Neural cell (in vitro differentiated cells): ENCODE measurements at regions not wholly inside any gene's neighbourhood (a gene's known extent, or its start where the extent isn't known, plus 50 kb on each side); places are given as distances from the start of the nearest gene placed in this dataset.

Source experiments
- H2AFZ ChIP-seq: fragments of 200-600, 300-800 bp; sonication (generic), shearing (Covaris generic); 2 replicates; pipeline ENCODE4 v1.6.0; 2014; ENCODE audit warnings: low read depth, mild to moderate bottlenecking, antibody characterized with exemption, low read length, moderate library complexity
- H3F3A ChIP-seq: fragments of 200-600 bp; shearing (Covaris generic); 2 replicates; pipeline ENCODE4 v1.6.1; 2016; ENCODE audit warnings: mild to moderate bottlenecking, moderate library complexity, mixed read lengths, antibody characterized with exemption, low read length; ENCODE audit not compliant: insufficient read depth, poor library complexity, severe bottlenecking
- H3K27ac ChIP-seq: fragments of 200-600, 300-800 bp; sonication (generic), shearing (Covaris generic); 2 replicates; pipeline ENCODE4 v1.5.1; 2014; ENCODE audit warnings: mild to moderate bottlenecking, low read length, moderate library complexity
- H3K27me3 ChIP-seq: fragments of 300-800, 200-600 bp; sonication (generic), shearing (Covaris generic); 2 replicates; pipeline ENCODE4 v1.6.0; 2014; ENCODE audit warnings: mild to moderate bottlenecking, low read depth, low read length, moderate library complexity; ENCODE audit not compliant: insufficient read depth
- H3K36me3 ChIP-seq: fragments of 300-800, 200-600 bp; sonication (generic), shearing (Covaris generic); 2 replicates; pipeline ENCODE4 v1.5.1; 2014; ENCODE audit warnings: mild to moderate bottlenecking, antibody characterized with exemption, low read length, moderate library complexity; ENCODE audit not compliant: insufficient read depth
- H3K4me2 ChIP-seq: fragments of 300-800, 200-600 bp; sonication (generic), shearing (Covaris generic); 2 replicates; pipeline ENCODE4 v1.6.0; 2014; ENCODE audit warnings: mild to moderate bottlenecking, low read length
- H3K4me3 ChIP-seq: fragments of 300-800, 200-600 bp; sonication (generic), shearing (Covaris generic); 2 replicates; pipeline ENCODE4 v1.5.1; 2014; ENCODE audit warnings: mild to moderate bottlenecking, low read length, moderate library complexity
- H3K79me2 ChIP-seq: fragments of 200-600 bp; shearing (Covaris generic); replicated peaks from 2 replicates; pipeline ENCODE4 v1.6.0; 2014; ENCODE audit warnings: mild to moderate bottlenecking, low read length, moderate library complexity; ENCODE audit not compliant: insufficient read depth
- H3K9ac ChIP-seq: fragments of 300-800, 200-600 bp; sonication (generic), shearing (Covaris generic); 2 replicates; pipeline ENCODE4 v1.6.1; 2016; ENCODE audit warnings: mild to moderate bottlenecking, low read length, mixed read lengths
- H3K9me2 ChIP-seq: fragments of 200-600 bp; shearing (Covaris generic); 2 replicates; pipeline ENCODE4 v1.6.1; 2016; ENCODE audit warnings: mild to moderate bottlenecking, low read length, mixed read lengths; ENCODE audit not compliant: insufficient read depth
- H3K9me3 ChIP-seq: fragments of 200-600, 300-800 bp; sonication (generic), shearing (Covaris generic); 2 replicates; pipeline ENCODE4 v1.6.1; 2016; ENCODE audit warnings: mild to moderate bottlenecking, mixed run types, low read length, moderate library complexity, mixed read lengths
- H4K20me1 ChIP-seq: fragments of 200-600 bp; shearing (Covaris generic); 2 replicates; pipeline ENCODE4 v1.6.1; 2016; ENCODE audit warnings: mild to moderate bottlenecking, mixed run types; ENCODE audit not compliant: insufficient read depth
- EP300 ChIP-seq: fragments of 450-650 bp; conservative IDR thresholded peaks from 2 replicates; pipeline ENCODE4 v1.6.1; 2014; ENCODE audit warnings: antibody characterized with exemption, mild to moderate bottlenecking, moderate library complexity; ENCODE audit not compliant: poor library complexity, severe bottlenecking
- EZH2 ChIP-seq: fragments of 200-600, 300-800 bp; shearing (Covaris generic), sonication (generic); IDR thresholded peaks from 2 replicates; pipeline ENCODE4 v1.6.1; 2014; ENCODE audit warnings: antibody characterized with exemption, low read length, borderline replicate concordance, mild to moderate bottlenecking; ENCODE audit not compliant: insufficient read depth, poor library complexity, severe bottlenecking
- MXI1 ChIP-seq: fragments of 450-650 bp; conservative IDR thresholded peaks from 2 replicates; pipeline ENCODE4 v1.6.1; 2014; ENCODE audit warnings: antibody characterized with exemption, mild to moderate bottlenecking; ENCODE audit not compliant: poor library complexity, severe bottlenecking
- POLR2AphosphoS5 ChIP-seq: IDR thresholded peaks from 2 replicates; pipeline ENCODE4 v1.6.1; 2012
- RAD21 ChIP-seq: fragments of 450-650 bp; conservative IDR thresholded peaks from 2 replicates; pipeline ENCODE4 v1.6.1; 2014; ENCODE audit warnings: antibody characterized with exemption, mild to moderate bottlenecking, moderate library complexity
- SMC3 ChIP-seq: fragments of 450-650 bp; conservative IDR thresholded peaks from 2 replicates; pipeline ENCODE4 v1.6.1; 2014; ENCODE audit warnings: antibody characterized with exemption, mild to moderate bottlenecking, moderate library complexity; ENCODE audit not compliant: poor library complexity
- TAF1 ChIP-seq: IDR thresholded peaks from 2 replicates; pipeline ENCODE4 v1.6.1; 2012; ENCODE audit warnings: low read depth
- TF ChIP-seq, protein P1 (sequence below): IDR thresholded peaks from 2 replicates; pipeline ENCODE4 v1.6.1; 2012; ENCODE audit warnings: borderline replicate concordance
- TF ChIP-seq, protein P2 (sequence below): fragments of 450-650 bp; IDR thresholded peaks from 2 replicates; pipeline ENCODE4 v1.5.1; 2014; ENCODE audit warnings: antibody characterized with exemption, mild to moderate bottlenecking, moderate library complexity; ENCODE audit not compliant: poor library complexity, severe bottlenecking

DNA sequence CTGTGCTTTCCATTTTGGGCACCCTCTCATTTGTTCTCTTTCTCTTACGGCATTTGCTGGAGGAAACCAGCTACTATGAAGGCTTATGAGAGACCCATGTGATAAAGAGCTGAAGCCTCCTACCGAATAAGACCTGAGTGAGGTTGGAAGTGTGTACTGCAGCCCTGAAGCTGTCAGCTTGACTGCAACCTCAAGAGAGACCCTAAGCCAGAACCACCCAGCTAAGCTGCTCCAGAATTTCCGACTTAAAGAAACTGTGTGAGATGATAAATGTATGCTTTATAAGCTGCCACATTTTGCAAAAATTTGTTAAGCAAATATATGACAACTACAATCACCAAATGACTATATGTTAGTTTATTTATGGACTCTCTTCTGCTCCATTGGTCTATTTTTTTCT, 151.7 kb upstream of the PTPRD start:
- Histone ChIP-seq H2AFZ (no peak overlapping the region), H3K36me3 (no peaks in the 10 kb centered on the region), H3K27me3 (no peaks in the 10 kb centered on the region), H3K9me3 (no peaks in the 10 kb centered on the region), H3K79me2 (no peaks in the 10 kb centered on the region), H3K9ac (no peak overlapping the region), H3K4me2 (no peak overlapping the region), H4K20me1 (no peaks in the 10 kb centered on the region), H3K4me3 (no peak overlapping the region), H3K9me2 (no peaks in the 10 kb centered on the region), H3K27ac (no peak overlapping the region), H3F3A (no peaks in the 10 kb centered on the region)
- no peak for TF ChIP-seq EP300
- no peak for TF ChIP-seq RAD21
- no peak for TF ChIP-seq POLR2AphosphoS5
- no peak for TF ChIP-seq TAF1
- no peak for TF ChIP-seq EZH2
- TF ChIP-seq SMC3, result no peak
- TF ChIP-seq, protein P1, sequence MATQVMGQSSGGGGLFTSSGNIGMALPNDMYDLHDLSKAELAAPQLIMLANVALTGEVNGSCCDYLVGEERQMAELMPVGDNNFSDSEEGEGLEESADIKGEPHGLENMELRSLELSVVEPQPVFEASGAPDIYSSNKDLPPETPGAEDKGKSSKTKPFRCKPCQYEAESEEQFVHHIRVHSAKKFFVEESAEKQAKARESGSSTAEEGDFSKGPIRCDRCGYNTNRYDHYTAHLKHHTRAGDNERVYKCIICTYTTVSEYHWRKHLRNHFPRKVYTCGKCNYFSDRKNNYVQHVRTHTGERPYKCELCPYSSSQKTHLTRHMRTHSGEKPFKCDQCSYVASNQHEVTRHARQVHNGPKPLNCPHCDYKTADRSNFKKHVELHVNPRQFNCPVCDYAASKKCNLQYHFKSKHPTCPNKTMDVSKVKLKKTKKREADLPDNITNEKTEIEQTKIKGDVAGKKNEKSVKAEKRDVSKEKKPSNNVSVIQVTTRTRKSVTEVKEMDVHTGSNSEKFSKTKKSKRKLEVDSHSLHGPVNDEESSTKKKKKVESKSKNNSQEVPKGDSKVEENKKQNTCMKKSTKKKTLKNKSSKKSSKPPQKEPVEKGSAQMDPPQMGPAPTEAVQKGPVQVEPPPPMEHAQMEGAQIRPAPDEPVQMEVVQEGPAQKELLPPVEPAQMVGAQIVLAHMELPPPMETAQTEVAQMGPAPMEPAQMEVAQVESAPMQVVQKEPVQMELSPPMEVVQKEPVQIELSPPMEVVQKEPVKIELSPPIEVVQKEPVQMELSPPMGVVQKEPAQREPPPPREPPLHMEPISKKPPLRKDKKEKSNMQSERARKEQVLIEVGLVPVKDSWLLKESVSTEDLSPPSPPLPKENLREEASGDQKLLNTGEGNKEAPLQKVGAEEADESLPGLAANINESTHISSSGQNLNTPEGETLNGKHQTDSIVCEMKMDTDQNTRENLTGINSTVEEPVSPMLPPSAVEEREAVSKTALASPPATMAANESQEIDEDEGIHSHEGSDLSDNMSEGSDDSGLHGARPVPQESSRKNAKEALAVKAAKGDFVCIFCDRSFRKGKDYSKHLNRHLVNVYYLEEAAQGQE, result no peak
- TF ChIP-seq, protein P2, sequence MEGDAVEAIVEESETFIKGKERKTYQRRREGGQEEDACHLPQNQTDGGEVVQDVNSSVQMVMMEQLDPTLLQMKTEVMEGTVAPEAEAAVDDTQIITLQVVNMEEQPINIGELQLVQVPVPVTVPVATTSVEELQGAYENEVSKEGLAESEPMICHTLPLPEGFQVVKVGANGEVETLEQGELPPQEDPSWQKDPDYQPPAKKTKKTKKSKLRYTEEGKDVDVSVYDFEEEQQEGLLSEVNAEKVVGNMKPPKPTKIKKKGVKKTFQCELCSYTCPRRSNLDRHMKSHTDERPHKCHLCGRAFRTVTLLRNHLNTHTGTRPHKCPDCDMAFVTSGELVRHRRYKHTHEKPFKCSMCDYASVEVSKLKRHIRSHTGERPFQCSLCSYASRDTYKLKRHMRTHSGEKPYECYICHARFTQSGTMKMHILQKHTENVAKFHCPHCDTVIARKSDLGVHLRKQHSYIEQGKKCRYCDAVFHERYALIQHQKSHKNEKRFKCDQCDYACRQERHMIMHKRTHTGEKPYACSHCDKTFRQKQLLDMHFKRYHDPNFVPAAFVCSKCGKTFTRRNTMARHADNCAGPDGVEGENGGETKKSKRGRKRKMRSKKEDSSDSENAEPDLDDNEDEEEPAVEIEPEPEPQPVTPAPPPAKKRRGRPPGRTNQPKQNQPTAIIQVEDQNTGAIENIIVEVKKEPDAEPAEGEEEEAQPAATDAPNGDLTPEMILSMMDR, result no peak
- TF ChIP-seq MXI1, result no peak

DNA sequence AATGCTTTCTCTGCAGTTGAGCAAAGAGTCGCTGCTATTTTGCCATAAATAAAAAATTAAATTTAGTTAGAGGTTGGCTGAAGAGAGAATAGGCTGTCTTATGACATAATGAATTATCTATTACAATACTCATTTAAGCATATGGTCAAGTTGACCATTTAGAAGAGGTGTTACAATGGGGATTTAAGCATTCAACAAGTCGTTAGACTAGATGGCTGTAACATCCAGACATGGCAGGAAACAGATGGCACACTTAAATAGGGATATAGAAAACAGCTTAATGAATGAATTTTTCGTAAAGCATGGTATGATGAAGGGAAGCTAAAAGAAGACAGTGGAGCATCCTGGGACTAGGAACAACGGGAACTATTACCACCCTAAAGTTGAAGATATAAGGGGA, 160.3 kb upstream of the PTPRD start:
- H2AFZ ChIP-seq, result no peak overlapping the region
- no peak overlapping the region for H3K4me2 ChIP-seq
- H3K4me3 ChIP-seq, result no peak overlapping the region
- TF ChIP-seq RAD21, result no peak
- TF ChIP-seq POLR2AphosphoS5, result no peak
- TF ChIP-seq MXI1, result no peak
- no peak for TF ChIP-seq TAF1
- no peak for TF ChIP-seq EP300
- TF ChIP-seq, protein P2, result no peak
- TF ChIP-seq SMC3, result no peak
- no peak overlapping the region for H3K27ac ChIP-seq
- H3F3A ChIP-seq, result no peaks in the 10 kb centered on the region
- H3K9ac ChIP-seq, result no peak overlapping the region
- H4K20me1 ChIP-seq, result no peaks in the 10 kb centered on the region
- no peaks in the 10 kb centered on the region for H3K9me3 ChIP-seq
- H3K9me2 ChIP-seq, result no peaks in the 10 kb centered on the region
- no peaks in the 10 kb centered on the region for H3K36me3 ChIP-seq
- H3K79me2 ChIP-seq, result no peaks in the 10 kb centered on the region
- no peaks in the 10 kb centered on the region for H3K27me3 ChIP-seq
